GM12878 (cell line): ENCODE measurements at regions not wholly inside any gene's neighbourhood (a gene's known extent, or its start where the extent isn't known, plus 50 kb on each side); places are given as distances from the start of the nearest gene placed in this dataset.

ENCODE experiments used
- ATAC-seq: fragments of 200-7000 bp; cut with Tn5 transposase; 3 replicates; pipeline ENCODE4 v1.9.1; 2020; ENCODE audit warnings: mild to moderate bottlenecking, moderate library complexity
- BruUV-seq: library from RNA; stranded (reverse); fragments of 400-500 nt; replicated peaks from 2 replicates; lab custom pipeline; 2021; lab: Mats Ljungman, UMichigan
- CTCF ChIA-PET: fragments of 300-600 bp; sonication (Branson Sonifier 250); formaldehyde crosslinking; extraction: SDS; loops from one replicate; lab custom pipeline; 2021; ENCODE audit warnings: inconsistent platforms; lab: Yijun Ruan, JAX
- POLR2A ChIA-PET: fragments of 350-600 bp; formaldehyde crosslinking; extraction: SDS; loops from one replicate; lab custom pipeline; 2021; ENCODE audit warnings: inconsistent platforms; lab: Charles Lee
- RAD21 ChIA-PET: fragments of 300-600 bp; sonication (Branson Sonifier 250); formaldehyde crosslinking; loops from one replicate; lab custom pipeline; 2023; ENCODE audit warnings: antibody characterized with exemption; ENCODE audit not compliant: unreplicated experiment; lab: Charles Lee
- SMC1A ChIA-PET: fragments of 300-600 bp; sonication (Branson Sonifier 250); formaldehyde crosslinking; loops from one replicate; lab custom pipeline; 2023; ENCODE audit not compliant: unreplicated experiment, uncharacterized antibody; lab: Charles Lee
- DNase-seq: peaks from one replicate; pipeline ENCODE4 v3.0.0-alpha.2; 2011; ENCODE audit warnings: low read depth, low spot score
- FAIRE-seq: peaks from 3 replicates; lab custom pipeline; 2011; peaks lifted over from hg19 to GRCh38; lab: Jason Lieb, UNC
- H2AFZ ChIP-seq: 2 replicates; pipeline ENCODE4 v1.6.0; 2011; ENCODE audit warnings: low read depth, low read length, control low read depth; ENCODE audit not compliant: control insufficient read depth
- H3K27ac ChIP-seq: 2 replicates; pipeline ENCODE4 v1.5.1; 2011; ENCODE audit warnings: control low read depth; ENCODE audit not compliant: control insufficient read depth, insufficient read depth
- H3K27me3 ChIP-seq, 2 experiments: replicated peaks in 1 of 2; 2 replicates each; pipeline versions ENCODE4 v1.6.0 to v1.6.1; 2011; ENCODE audit warnings: low read length in 1 of 2; ENCODE audit not compliant: control insufficient read depth in 2 of 2, insufficient read depth in 2 of 2
- H3K36me3 ChIP-seq, 2 experiments: 2 replicates each; pipeline ENCODE4 v1.5.1; 2011; ENCODE audit warnings: low read length in 1 of 2; ENCODE audit not compliant: control insufficient read depth in 2 of 2, insufficient read depth in 2 of 2
- H3K4me1 ChIP-seq: 2 replicates; pipeline ENCODE4 v1.6.1; 2011; ENCODE audit warnings: mild to moderate bottlenecking, low read length, moderate library complexity, mixed read lengths; ENCODE audit not compliant: control insufficient read depth, insufficient read depth
- H3K4me2 ChIP-seq: 2 replicates; pipeline ENCODE4 v1.6.0; 2011; ENCODE audit warnings: control low read depth; ENCODE audit not compliant: control insufficient read depth, insufficient read depth
- H3K4me3 ChIP-seq: fragments of 200-600 bp; sonication (generic); 2 replicates; pipeline ENCODE4 v1.5.1; 2016
- H3K79me2 ChIP-seq: 2 replicates; pipeline ENCODE4 v1.6.0; 2011; ENCODE audit warnings: low read length; ENCODE audit not compliant: control insufficient read depth, insufficient read depth
- H3K9ac ChIP-seq: 2 replicates; pipeline ENCODE4 v1.8.0; 2011; ENCODE audit warnings: low read length, control low read depth, mixed read lengths; ENCODE audit not compliant: control insufficient read depth, insufficient read depth
- H3K9me3 ChIP-seq: replicated peaks from 3 replicates; pipeline ENCODE4 v1.5.1; 2011; ENCODE audit warnings: mild to moderate bottlenecking, low read length; ENCODE audit not compliant: control insufficient read depth, insufficient read depth
- H4K20me1 ChIP-seq: 2 replicates; pipeline ENCODE4 v1.6.0; 2011; ENCODE audit not compliant: control insufficient read depth, insufficient read depth
- ASH2L ChIP-seq: fragments of 300-600, 200-600 bp; sonication (generic); IDR thresholded peaks from 2 replicates; pipeline ENCODE4 v1.6.1; 2017; ENCODE audit warnings: low read depth, mild to moderate bottlenecking, borderline replicate concordance
- EED ChIP-seq: sonication (generic); IDR thresholded peaks from 2 replicates; pipeline ENCODE4 v1.6.1; 2016; ENCODE audit warnings: antibody characterized with exemption, low read depth
- NR2F1 ChIP-seq: fragments of 450-650 bp; conservative IDR thresholded peaks from 2 replicates; pipeline ENCODE4 v1.6.1; 2017; ENCODE audit warnings: mild to moderate bottlenecking
- WGBS: methylation state at CpG from one replicate; pipeline ENCODE4 v1.1.6; 2016; ENCODE audit warnings: low lambda C conversion rate; ENCODE audit not compliant: insufficient replicate concordance, insufficient coverage; ENCODE audit errors: missing lambda C conversion rate; 5-methylcytosine and 5-hydroxymethylcytosine counted together
- in situ Hi-C: fragments of 300-500 bp; cut with MboI; formaldehyde crosslinking; loops from 9 replicates; pipeline ENCODE4 v1.14.3; 2018; ENCODE audit warnings: mixed read lengths
- intact Hi-C: fragments of 100-400 bp; cut with micrococcal nuclease; formaldehyde crosslinking; loops from one replicate; pipeline ENCODE4 v1.14.2; 2022; ENCODE audit not compliant: unreplicated experiment
- TF ChIP-seq, protein P1 (sequence below): fragments of 150-350 bp; IDR thresholded peaks from 2 replicates; pipeline ENCODE4 v1.6.1; 2014; ENCODE audit warnings: mild to moderate bottlenecking, low read depth, low read length
- TF ChIP-seq, protein P2 (sequence below): fragments of 450-650 bp; IDR thresholded peaks from 2 replicates; pipeline ENCODE4 v1.6.1; 2017; ENCODE audit warnings: borderline replicate concordance
- TF ChIP-seq, protein P3 (sequence below): fragments of 450-650 bp; IDR thresholded peaks from 2 replicates; pipeline ENCODE4 v1.6.1; 2017; ENCODE audit warnings: mild to moderate bottlenecking, moderate library complexity
- TF ChIP-seq, protein P4 (sequence below): fragments of 450-650 bp; IDR thresholded peaks from 2 replicates; pipeline ENCODE4 v1.6.1; 2017; ENCODE audit warnings: mild to moderate bottlenecking, low read depth, inconsistent platforms; ENCODE audit not compliant: poor library complexity, severe bottlenecking

DNA sequence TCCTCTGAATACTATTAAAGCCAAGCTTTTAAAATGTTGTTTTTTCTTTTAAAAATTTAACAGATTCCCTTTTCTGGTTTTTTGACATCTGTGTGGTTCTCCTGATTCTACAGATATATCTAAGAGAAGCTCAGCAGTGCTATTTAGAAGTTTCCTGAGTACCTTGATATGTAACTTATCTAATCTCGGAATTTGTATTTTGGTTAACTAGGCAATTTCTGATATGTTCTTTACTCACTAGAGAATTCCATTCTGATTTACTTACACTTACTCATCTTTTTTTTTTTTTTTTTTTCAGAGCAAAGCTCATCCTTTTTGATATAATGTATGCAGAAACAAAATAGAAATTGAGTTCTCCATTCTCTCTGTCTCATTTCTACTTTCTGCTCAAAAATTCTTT is 63.8 kb downstream of the PALS2 start:
- Histone ChIP-seq H3K4me2 (no peak overlapping the region), H3K9me3 (no peaks in the 10 kb centered on the region; the same call in 2 of the 3 replicates), H2AFZ (no peak overlapping the region), H4K20me1 (no peaks in the 10 kb centered on the region), H3K27ac (no peak overlapping the region), H3K9ac (no peak overlapping the region), H3K4me3 (no peak overlapping the region), H3K36me3 (peaks cover 0 to 2% of the 10 kb centered on the region in 2 experiments; a peak in 1 of 4 replicates), H3K79me2 (no peaks in the 10 kb centered on the region), H3K4me1 (no peaks in the 10 kb centered on the region), H3K27me3 (no peaks in the 10 kb centered on the region)
- ChIA-PET RAD21 (interaction anchor here (0.8 to 1.1 kb wide), 2 partner anchors 12 to 62 kb away, joined by 3 to 4 read pairs; no protein-coding TSS in a partner anchor), POLR2A (no interaction called here), CTCF (interaction anchor here (0.6 to 2.2 kb wide), 6 partner anchors 19 to 62 kb away, joined by 3 to 8 read pairs (median 3); no protein-coding TSS in a partner anchor), SMC1A (interaction anchor here (0.9 to 1.3 kb wide), 3 partner anchors 37 to 62 kb away, joined by 3 to 4 read pairs (median 3); no protein-coding TSS in a partner anchor)
- in situ Hi-C loops, result no loop called here
- FAIRE-seq, result no peak
- DNase-seq, result no peak
- WGBS, result 100% methylated on average over 1 of the region's 1 CpG
- intact Hi-C loops, result no loop called here
- no TSS peak for BruUV-seq
- no peak for ATAC-seq
- TF ChIP-seq, protein P1, sequence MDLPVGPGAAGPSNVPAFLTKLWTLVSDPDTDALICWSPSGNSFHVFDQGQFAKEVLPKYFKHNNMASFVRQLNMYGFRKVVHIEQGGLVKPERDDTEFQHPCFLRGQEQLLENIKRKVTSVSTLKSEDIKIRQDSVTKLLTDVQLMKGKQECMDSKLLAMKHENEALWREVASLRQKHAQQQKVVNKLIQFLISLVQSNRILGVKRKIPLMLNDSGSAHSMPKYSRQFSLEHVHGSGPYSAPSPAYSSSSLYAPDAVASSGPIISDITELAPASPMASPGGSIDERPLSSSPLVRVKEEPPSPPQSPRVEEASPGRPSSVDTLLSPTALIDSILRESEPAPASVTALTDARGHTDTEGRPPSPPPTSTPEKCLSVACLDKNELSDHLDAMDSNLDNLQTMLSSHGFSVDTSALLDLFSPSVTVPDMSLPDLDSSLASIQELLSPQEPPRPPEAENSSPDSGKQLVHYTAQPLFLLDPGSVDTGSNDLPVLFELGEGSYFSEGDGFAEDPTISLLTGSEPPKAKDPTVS, result no peak
- TF ChIP-seq ASH2L (no peak), EED (no peak), NR2F1 (no peak)
- TF ChIP-seq, protein P2, sequence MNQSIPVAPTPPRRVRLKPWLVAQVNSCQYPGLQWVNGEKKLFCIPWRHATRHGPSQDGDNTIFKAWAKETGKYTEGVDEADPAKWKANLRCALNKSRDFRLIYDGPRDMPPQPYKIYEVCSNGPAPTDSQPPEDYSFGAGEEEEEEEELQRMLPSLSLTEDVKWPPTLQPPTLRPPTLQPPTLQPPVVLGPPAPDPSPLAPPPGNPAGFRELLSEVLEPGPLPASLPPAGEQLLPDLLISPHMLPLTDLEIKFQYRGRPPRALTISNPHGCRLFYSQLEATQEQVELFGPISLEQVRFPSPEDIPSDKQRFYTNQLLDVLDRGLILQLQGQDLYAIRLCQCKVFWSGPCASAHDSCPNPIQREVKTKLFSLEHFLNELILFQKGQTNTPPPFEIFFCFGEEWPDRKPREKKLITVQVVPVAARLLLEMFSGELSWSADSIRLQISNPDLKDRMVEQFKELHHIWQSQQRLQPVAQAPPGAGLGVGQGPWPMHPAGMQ, result no peak
- TF ChIP-seq, protein P3, sequence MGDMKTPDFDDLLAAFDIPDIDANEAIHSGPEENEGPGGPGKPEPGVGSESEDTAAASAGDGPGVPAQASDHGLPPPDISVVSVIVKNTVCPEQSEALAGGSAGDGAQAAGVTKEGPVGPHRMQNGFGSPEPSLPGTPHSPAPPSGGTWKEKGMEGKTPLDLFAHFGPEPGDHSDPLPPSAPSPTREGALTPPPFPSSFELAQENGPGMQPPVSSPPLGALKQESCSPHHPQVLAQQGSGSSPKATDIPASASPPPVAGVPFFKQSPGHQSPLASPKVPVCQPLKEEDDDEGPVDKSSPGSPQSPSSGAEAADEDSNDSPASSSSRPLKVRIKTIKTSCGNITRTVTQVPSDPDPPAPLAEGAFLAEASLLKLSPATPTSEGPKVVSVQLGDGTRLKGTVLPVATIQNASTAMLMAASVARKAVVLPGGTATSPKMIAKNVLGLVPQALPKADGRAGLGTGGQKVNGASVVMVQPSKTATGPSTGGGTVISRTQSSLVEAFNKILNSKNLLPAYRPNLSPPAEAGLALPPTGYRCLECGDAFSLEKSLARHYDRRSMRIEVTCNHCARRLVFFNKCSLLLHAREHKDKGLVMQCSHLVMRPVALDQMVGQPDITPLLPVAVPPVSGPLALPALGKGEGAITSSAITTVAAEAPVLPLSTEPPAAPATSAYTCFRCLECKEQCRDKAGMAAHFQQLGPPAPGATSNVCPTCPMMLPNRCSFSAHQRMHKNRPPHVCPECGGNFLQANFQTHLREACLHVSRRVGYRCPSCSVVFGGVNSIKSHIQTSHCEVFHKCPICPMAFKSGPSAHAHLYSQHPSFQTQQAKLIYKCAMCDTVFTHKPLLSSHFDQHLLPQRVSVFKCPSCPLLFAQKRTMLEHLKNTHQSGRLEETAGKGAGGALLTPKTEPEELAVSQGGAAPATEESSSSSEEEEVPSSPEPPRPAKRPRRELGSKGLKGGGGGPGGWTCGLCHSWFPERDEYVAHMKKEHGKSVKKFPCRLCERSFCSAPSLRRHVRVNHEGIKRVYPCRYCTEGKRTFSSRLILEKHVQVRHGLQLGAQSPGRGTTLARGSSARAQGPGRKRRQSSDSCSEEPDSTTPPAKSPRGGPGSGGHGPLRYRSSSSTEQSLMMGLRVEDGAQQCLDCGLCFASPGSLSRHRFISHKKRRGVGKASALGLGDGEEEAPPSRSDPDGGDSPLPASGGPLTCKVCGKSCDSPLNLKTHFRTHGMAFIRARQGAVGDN, result no peak
- TF ChIP-seq, protein P4, sequence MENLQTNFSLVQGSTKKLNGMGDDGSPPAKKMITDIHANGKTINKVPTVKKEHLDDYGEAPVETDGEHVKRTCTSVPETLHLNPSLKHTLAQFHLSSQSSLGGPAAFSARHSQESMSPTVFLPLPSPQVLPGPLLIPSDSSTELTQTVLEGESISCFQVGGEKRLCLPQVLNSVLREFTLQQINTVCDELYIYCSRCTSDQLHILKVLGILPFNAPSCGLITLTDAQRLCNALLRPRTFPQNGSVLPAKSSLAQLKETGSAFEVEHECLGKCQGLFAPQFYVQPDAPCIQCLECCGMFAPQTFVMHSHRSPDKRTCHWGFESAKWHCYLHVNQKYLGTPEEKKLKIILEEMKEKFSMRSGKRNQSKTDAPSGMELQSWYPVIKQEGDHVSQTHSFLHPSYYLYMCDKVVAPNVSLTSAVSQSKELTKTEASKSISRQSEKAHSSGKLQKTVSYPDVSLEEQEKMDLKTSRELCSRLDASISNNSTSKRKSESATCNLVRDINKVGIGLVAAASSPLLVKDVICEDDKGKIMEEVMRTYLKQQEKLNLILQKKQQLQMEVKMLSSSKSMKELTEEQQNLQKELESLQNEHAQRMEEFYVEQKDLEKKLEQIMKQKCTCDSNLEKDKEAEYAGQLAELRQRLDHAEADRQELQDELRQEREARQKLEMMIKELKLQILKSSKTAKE, result no peak
